A549 (cell line): ENCODE measurements at regions not wholly inside any gene's neighbourhood (a gene's known extent, or its start where the extent isn't known, plus 50 kb on each side); places are given as distances from the start of the nearest gene placed in this dataset.

Source experiments
- ATAC-seq, 2 experiments: fragments of 200-7000 bp in 1 of 2; fragments of >200 bp in 1 of 2; cut with Nextera tagmentation in 1 of 2; cut with Tn5 transposase in 1 of 2; 3 replicates each; pipeline versions ENCODE4 v1.8.0 to v1.9.1; 2018 to 2020; ENCODE audit warnings: mild to moderate bottlenecking in 1 of 2, moderate library complexity in 1 of 2
- CTCF ChIA-PET: fragments of 300-600 bp; sonication (Branson Sonifier 250); formaldehyde crosslinking; extraction: SDS; loops from one replicate; lab custom pipeline; 2021; ENCODE audit warnings: antibody characterized with exemption, inconsistent platforms; lab: Yijun Ruan, JAX
- POLR2A ChIA-PET: fragments of 350-600 bp; formaldehyde crosslinking; extraction: SDS; loops from one replicate; lab custom pipeline; 2021; ENCODE audit warnings: antibody characterized with exemption, inconsistent platforms; lab: Yijun Ruan, JAX
- DNase-seq, 2 experiments: peaks; one replicate each; pipeline versions ENCODE4 v3.0.0 to v3.0.0-alpha.2; 2011 to 2016; ENCODE audit warnings: low read depth in 1 of 2, low spot score in 1 of 2
- FAIRE-seq: peaks from 2 replicates; lab custom pipeline; 2011; peaks lifted over from hg19 to GRCh38; lab: Jason Lieb, UNC
- H3K27ac ChIP-seq, 2 experiments: fragments of >200 bp; sonication (Bioruptor Twin); formaldehyde crosslinking; 3 replicates each; pipeline ENCODE4 v1.5.1; 2016 to 2017
- H3K4me1 ChIP-seq: fragments of >200 bp; sonication (Bioruptor Twin); formaldehyde crosslinking; 3 replicates; pipeline ENCODE4 v1.6.1; 2016
- H3K4me2 ChIP-seq: fragments of >200 bp; sonication (Bioruptor Twin); formaldehyde crosslinking; 3 replicates; pipeline ENCODE4 v1.6.1; 2016
- H3K4me3 ChIP-seq: fragments of >200 bp; sonication (Bioruptor Twin); formaldehyde crosslinking; 3 replicates; pipeline ENCODE4 v1.5.1; 2016
- H3K9me3 ChIP-seq: fragments of >200 bp; sonication (Bioruptor Twin); formaldehyde crosslinking; 3 replicates; pipeline ENCODE4 v1.6.1; 2016
- ATOH8 ChIP-seq: fragments of 250-450 bp; sonication (Bioruptor Pico); IDR thresholded peaks from 2 replicates; pipeline ENCODE4 v1.5.0; 2020; ENCODE audit warnings: low read depth, mild to moderate bottlenecking, moderate library complexity
- BCL3 ChIP-seq: fragments of >200 bp; sonication (Bioruptor Twin); formaldehyde crosslinking; IDR thresholded peaks from 3 replicates; pipeline ENCODE4 v1.6.1; 2016
- CBX8 ChIP-seq: fragments of 200-600 bp; sonication (generic); IDR thresholded peaks from 2 replicates; pipeline ENCODE4 v1.6.1; 2016
- CEBPB ChIP-seq, 2 experiments: fragments of >200 bp in 1 of 2; sonication (Bioruptor Twin) in 1 of 2; formaldehyde crosslinking in 1 of 2; IDR thresholded peaks; 2 replicates each; pipeline ENCODE4 v1.6.1; 2012 to 2016
- EHF ChIP-seq: fragments of 250-450 bp; sonication (Bioruptor Pico); IDR thresholded peaks from 2 replicates; pipeline ENCODE4 v1.5.0; 2020; ENCODE audit warnings: mild to moderate bottlenecking
- ELK1 ChIP-seq: fragments of 150-350 bp; IDR thresholded peaks from 2 replicates; pipeline ENCODE4 v1.6.1; 2014; ENCODE audit warnings: low read depth, mild to moderate bottlenecking, low read length
- FOSL2 ChIP-seq, 2 experiments: fragments of 450-650 bp in 1 of 2; fragments of >200 bp in 1 of 2; sonication (Bioruptor Twin) in 1 of 2; formaldehyde crosslinking; IDR thresholded peaks; 2 replicates each; pipeline versions ENCODE4 v1.5.0 to v1.6.1; 2016 to 2020; ENCODE audit warnings: mild to moderate bottlenecking in 1 of 2, moderate library complexity in 1 of 2
- HES2 ChIP-seq: fragments of >200 bp; sonication (Bioruptor Twin); formaldehyde crosslinking; IDR thresholded peaks from 2 replicates; pipeline ENCODE4 v1.6.1; 2016
- HEYL ChIP-seq: fragments of 250-450 bp; sonication (Bioruptor Pico); IDR thresholded peaks from 2 replicates; pipeline ENCODE4 v1.8.0; 2021; ENCODE audit warnings: mild to moderate bottlenecking, moderate library complexity
- KDM5A ChIP-seq: fragments of 200-600 bp; sonication (generic); IDR thresholded peaks from 2 replicates; pipeline ENCODE4 v1.6.1; 2016; ENCODE audit warnings: antibody characterized with exemption, mild to moderate bottlenecking
- MAZ ChIP-seq: fragments of 150-350 bp; IDR thresholded peaks from 2 replicates; pipeline ENCODE4 v1.6.1; 2014; ENCODE audit warnings: antibody characterized with exemption, low read depth, low read length, borderline replicate concordance
- NFE2L2 ChIP-seq: fragments of 150-350 bp; conservative IDR thresholded peaks from 2 replicates; pipeline ENCODE4 v1.6.1; 2014; ENCODE audit warnings: low read length
- PHF8 ChIP-seq: fragments of 200-600 bp; sonication (generic); IDR thresholded peaks from 2 replicates; pipeline ENCODE4 v1.6.1; 2016; ENCODE audit warnings: low read depth, mild to moderate bottlenecking, antibody characterized with exemption, moderate library complexity, borderline replicate concordance
- POLR2AphosphoS2 ChIP-seq: conservative IDR thresholded peaks from 2 replicates; pipeline ENCODE4 v1.6.1; 2012; ENCODE audit warnings: low read length, improper control_type of control experiment, inconsistent platforms
- SREBF2 ChIP-seq: fragments of 450-650 bp; IDR thresholded peaks from 2 replicates; pipeline ENCODE4 v1.6.1; 2014; ENCODE audit warnings: mild to moderate bottlenecking, moderate library complexity
- TP53 ChIP-seq: fragments of 250-450 bp; sonication (Bioruptor Pico); IDR thresholded peaks from 2 replicates; pipeline ENCODE4 v1.5.0; 2021; ENCODE audit warnings: mild to moderate bottlenecking, moderate library complexity
- USF2 ChIP-seq: fragments of 450-650 bp; IDR thresholded peaks from 2 replicates; pipeline ENCODE4 v1.6.1; 2014; ENCODE audit warnings: antibody characterized with exemption
- ZFP36 ChIP-seq: fragments of 450-650 bp; IDR thresholded peaks from 2 replicates; pipeline ENCODE4 v1.6.1; 2014; ENCODE audit warnings: borderline replicate concordance; ENCODE audit not compliant: partially characterized antibody
- WGBS: methylation state at CpG from one replicate; pipeline ENCODE4 v1.1.6; 2017; ENCODE audit errors: missing lambda C conversion rate; 5-methylcytosine and 5-hydroxymethylcytosine counted together

- ChIA-PET POLR2A (no interaction called here), CTCF (no interaction called here)
- H3K4me3 ChIP-seq = no peak overlapping the region
- H3K27ac ChIP-seq = no peak overlapping the region
- no peaks in the 10 kb centered on the region for H3K9me3 ChIP-seq
- no peak overlapping the region for H3K4me2 ChIP-seq
- no peak for ATAC-seq
- no peak for FAIRE-seq
- 14% methylated on average over 1 of the region's 1 CpG for WGBS
- no peak for DNase-seq
- H3K4me1 ChIP-seq = no peaks in the 10 kb centered on the region
- TF ChIP-seq HEYL (CRISPR knock-in tag) (no peak), FOSL2 (IDR thresholded peaks at IDR 0.05) (no peak), FOSL2 (CRISPR knock-in tag; IDR thresholded peaks at IDR 0.05) (no peak), MAZ (no peak), USF2 (no peak), ZFP36 (no peak)
These were observed 935.4 kb downstream of the TBC1D22A start for GRCh38 chr22:47697861-47698260.

- Histone ChIP-seq H3K4me1 (no peaks in the 10 kb centered on the region), H3K27ac (no peak overlapping the region), H3K4me3 (no peak overlapping the region), H3K4me2 (no peak overlapping the region), H3K9me3 (no peaks in the 10 kb centered on the region)
- ChIA-PET CTCF (no interaction called here), POLR2A (no interaction called here)
- 59% methylated on average over 3 of the region's 3 CpGs for WGBS
- FAIRE-seq = no peak
- TF ChIP-seq BCL3 = no peak
- TF ChIP-seq KDM5A = no peak
- no peak for TF ChIP-seq TP53 (CRISPR knock-in tag)
- no peak for TF ChIP-seq HES2
- TF ChIP-seq CBX8 = no peak
- no peak for TF ChIP-seq SREBF2
- no peak for TF ChIP-seq ELK1
- no peak for TF ChIP-seq NFE2L2
- TF ChIP-seq CEBPB (IDR thresholded peaks at IDR 0.05) = no peak
- no peak for TF ChIP-seq POLR2AphosphoS2
- TF ChIP-seq EHF (CRISPR knock-in tag) = no peak
- ATAC-seq = no peak
- no peak for DNase-seq
These were observed 934.3 kb downstream of the TBC1D22A start for GRCh38 chr22:47696776-47697175.

- Histone ChIP-seq H3K4me2 (no peak overlapping the region), H3K27ac (no peak overlapping the region), H3K4me1 (no peaks in the 10 kb centered on the region), H3K9me3 (no peaks in the 10 kb centered on the region), H3K4me3 (no peak overlapping the region)
- FAIRE-seq (no peak), DNase-seq (no peak), ATAC-seq (no peak)
- 20% methylated on average over 4 of the region's 5 CpGs for WGBS
- POLR2A ChIA-PET = no interaction called here
- CTCF ChIA-PET = no interaction called here
- TF ChIP-seq ATOH8 (no peak), PHF8 (no peak)
These were observed 932.7 kb downstream of the TBC1D22A start for GRCh38 chr22:47695176-47695575.
